ENCODE measurements at regions not wholly inside any gene's neighbourhood (a gene's known extent, or its start where the extent isn't known, plus 50 kb on each side); places are given as distances from the start of the nearest gene placed in this dataset.

GRCh38 chr4:136873555-136873954 lies 658.7 kb downstream of the PCDH18 start:
- TF ChIP-seq CTCF (conservative IDR thresholded peaks at IDR 0.05) (no peak), EZH2 (IDR thresholded peaks at IDR 0.05; ENCODE audit: low read depth) (no peak)

All from PC-9 (cell line).